GM12873 (cell line): ENCODE measurements at regions not wholly inside any gene's neighbourhood (a gene's known extent, or its start where the extent isn't known, plus 50 kb on each side); places are given as distances from the start of the nearest gene placed in this dataset.

ENCODE experiments used
- TF ChIP-seq, protein P1 (sequence below): IDR thresholded peaks from 2 replicates; pipeline ENCODE4 v1.5.1; 2012; ENCODE audit warnings: low read depth, mild to moderate bottlenecking, moderate library complexity, low read length, control low read depth; ENCODE audit not compliant: insufficient read depth; ENCODE audit errors: missing control alignments

- TF ChIP-seq, protein P1, sequence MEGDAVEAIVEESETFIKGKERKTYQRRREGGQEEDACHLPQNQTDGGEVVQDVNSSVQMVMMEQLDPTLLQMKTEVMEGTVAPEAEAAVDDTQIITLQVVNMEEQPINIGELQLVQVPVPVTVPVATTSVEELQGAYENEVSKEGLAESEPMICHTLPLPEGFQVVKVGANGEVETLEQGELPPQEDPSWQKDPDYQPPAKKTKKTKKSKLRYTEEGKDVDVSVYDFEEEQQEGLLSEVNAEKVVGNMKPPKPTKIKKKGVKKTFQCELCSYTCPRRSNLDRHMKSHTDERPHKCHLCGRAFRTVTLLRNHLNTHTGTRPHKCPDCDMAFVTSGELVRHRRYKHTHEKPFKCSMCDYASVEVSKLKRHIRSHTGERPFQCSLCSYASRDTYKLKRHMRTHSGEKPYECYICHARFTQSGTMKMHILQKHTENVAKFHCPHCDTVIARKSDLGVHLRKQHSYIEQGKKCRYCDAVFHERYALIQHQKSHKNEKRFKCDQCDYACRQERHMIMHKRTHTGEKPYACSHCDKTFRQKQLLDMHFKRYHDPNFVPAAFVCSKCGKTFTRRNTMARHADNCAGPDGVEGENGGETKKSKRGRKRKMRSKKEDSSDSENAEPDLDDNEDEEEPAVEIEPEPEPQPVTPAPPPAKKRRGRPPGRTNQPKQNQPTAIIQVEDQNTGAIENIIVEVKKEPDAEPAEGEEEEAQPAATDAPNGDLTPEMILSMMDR: no peak
Measured at GRCh38 chr7:53302496-53303246, 267.2 kb downstream of the POM121L12 start.

- TF ChIP-seq, protein P1: no peak
Measured at GRCh38 chr7:53303781-53304180, 268.3 kb downstream of the POM121L12 start.

DNA sequence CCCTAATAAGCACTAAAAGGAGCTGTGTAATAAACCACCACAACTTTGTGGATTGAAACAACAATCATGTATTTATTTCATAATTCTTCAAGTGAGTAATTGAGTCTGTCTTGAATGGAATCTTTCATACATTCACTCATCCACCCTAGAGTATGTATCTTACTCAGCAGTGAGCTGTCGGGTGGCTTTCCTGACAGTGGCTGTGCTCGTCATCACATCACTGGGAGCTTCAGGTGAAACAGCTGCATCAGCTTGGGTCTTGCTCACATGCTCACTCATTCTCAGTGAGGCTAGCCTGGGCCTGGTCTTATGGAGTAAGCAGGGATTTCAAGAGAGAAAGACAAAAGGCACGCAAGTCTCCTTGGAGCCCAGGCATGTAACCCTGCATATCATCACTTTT lies 271.4 kb downstream of the POM121L12 start:
- TF ChIP-seq, protein P1: no peak

DNA sequence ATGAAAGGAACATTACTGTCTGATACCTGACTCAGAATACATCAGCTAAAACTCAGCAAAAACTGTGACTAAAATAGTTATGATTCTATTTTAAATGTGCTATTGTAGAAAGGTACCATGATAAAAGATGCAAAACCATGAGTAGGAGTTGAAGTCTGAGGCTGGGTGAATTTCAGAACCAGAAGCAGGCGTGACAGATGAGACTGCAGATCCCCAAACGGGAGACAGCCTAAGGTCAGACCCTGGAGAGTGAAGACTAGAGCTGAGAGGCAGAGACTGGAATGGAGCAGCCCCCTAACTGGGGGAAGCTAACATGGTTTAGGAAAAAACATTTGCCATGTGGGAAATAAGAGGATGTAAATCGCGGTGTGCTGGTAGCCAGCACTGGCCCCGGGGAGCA lies 275.8 kb downstream of the POM121L12 start:
- TF ChIP-seq, protein P1: no peak

- TF ChIP-seq, protein P1: no peak
Measured at GRCh38 chr7:53315981-53316380, 280.5 kb downstream of the POM121L12 start.

- TF ChIP-seq, protein P1: no peak
Measured at GRCh38 chr7:53318566-53318965, 283.1 kb downstream of the POM121L12 start.

DNA sequence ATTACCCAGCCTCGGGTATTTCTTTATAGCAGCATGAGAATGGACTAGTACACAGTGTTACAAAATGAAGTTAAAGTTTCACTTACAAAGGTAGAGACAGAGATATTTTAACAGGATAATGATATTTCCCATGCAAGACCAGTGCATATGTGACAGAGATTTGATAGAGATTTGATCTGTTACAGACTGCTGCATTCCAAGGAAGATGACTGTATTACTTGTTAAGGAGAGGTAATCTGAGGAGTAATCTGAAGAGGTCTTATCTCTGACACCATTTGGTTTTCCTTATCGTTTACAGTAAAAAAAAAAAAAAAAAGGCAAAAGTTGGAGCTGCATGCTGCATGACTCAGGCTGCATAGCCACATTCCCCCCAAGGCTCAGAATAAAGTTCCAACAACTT lies 289.6 kb downstream of the POM121L12 start:
- TF ChIP-seq, protein P1: no peak
